NCI-H128 (cell line): ENCODE measurements at regions not wholly inside any gene's neighbourhood (a gene's known extent, or its start where the extent isn't known, plus 50 kb on each side); places are given as distances from the start of the nearest gene placed in this dataset.

ENCODE experiments used
- DNase-seq: peaks from one replicate; lab custom pipeline; 2025; ENCODE audit not compliant: unreplicated experiment; lab: John Stamatoyannopoulos, UW

DNA sequence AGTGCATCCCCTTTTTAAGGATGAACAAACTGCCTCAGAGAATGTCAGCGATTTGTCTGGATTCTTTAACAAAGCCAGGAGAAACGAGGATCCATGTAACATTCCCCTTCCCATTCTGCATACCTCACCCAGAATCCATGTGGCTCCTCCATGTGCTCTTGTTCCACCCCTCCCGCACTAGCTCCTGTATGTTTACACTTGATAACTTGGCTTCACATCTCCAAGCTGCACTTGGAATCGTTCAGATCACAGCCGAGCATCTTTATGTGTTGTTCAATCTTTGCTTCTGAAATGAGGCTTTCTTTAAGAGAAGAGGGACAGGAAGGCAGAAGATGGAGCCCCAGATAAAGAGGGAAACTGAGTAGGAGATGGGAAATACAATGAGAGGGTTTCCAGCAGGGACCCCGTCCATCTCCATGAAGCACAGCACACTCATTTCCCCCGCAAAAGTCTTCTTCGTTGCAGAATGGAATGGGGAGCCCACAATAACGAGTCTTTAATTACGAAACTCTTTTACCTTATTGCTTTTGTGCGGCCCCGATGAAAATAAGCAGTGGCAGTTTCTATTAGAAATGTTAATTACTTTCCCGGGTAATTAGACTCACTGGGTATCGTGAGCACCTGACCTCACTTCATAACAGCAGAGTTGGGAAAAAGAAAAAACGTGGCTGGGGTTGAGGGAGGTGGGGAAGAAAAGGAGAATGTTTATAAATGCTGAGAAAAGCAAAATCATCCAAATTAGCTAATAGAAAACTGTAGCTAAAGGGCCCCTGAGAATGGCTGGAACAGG, 96.8 kb upstream of the ISX start:
- DNase-seq, result no peak

DNA sequence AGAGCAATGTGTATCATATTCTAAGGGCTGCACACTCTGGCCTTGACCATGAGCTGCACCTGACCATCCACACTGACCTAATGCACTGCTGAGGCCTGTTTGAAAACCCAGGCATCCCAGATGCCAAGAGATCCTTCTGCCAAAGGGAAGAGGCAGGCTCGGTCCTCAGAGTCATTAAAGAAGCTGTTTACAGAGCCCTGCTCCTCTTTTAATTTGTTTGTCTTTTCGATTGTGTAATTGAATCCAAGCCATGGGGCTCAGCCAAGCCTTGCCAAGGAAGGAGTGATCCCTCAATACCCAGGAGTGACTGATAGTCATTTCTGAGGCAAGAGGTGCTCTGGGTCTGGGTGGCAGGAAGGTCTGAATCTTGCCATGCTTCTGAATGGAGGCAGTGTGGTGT, 94.5 kb upstream of the ISX start:
- DNase-seq, result no peak

DNA sequence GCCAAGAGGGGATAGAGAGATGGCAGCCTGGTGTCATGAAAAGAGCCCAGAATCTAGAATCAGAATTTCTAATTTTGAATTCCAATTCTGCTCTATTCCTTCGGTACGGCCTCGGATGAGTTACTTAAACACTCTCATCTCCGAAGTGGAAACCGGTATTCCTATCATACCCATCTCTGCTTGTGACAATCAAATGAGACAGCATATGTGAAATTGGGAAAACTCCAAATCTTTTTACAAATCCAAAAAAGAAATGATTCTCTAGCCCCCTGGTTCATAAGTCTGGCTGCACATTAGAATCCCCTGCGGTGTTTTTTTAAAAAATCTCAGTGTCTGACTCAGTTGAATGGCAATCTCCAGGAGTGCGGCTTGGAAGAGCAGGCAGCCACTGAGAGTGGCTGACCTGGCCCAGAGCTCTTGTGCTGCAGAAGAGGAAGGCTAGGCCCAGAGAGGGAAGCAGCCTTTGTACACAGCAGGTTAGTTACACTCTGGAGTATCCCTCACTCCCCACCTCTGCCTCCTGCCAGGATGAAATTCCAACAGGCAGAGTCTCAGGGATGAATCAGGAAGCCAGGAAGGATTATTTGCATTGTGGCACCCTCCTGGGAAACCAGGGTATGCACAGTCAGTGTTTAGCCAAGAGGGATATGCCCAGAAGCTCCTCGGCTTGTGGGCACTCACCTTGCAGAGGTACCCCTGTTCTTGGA, 93.6 kb upstream of the ISX start:
- no peak for DNase-seq

DNA sequence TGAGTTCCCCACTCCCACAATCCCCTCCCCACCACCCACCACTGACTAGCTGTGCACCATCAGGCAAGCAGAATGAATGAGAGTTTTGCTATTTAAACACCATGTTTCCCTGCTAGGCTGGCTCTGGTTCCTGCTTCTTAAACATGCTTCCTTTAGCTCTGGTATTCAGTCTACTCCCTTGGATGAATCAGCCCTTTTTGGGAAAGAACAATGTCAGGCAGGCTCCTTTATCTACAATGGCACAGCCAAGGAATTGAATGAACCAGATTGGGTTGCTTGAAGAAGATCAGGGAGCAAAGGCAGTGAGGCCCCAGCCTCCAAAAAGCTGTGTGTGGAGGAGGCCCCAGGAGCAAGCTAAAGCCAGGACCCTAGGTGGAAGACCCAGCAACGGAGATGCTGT, 92.9 kb upstream of the ISX start:
- no peak for DNase-seq

DNA sequence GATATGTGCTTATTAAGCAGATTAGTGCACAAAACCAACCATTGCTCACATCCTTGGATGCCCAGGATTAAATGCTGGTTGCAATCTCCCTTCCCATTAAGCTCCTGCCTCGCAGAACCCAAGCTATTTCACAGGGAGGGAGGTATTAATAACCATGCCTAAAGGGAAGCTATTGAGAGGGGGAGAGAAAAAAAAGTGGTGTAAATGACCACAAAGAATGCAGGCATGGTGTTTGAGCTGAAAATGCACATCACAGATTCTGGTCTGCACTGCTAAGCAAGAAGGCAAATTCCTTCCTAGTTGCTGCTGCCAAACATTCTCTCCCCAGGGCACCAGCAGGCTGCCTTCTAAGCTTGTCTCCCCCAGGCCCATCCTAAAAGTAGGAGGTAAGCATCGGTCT, 92.0 kb upstream of the ISX start:
- DNase-seq, result no peak

DNA sequence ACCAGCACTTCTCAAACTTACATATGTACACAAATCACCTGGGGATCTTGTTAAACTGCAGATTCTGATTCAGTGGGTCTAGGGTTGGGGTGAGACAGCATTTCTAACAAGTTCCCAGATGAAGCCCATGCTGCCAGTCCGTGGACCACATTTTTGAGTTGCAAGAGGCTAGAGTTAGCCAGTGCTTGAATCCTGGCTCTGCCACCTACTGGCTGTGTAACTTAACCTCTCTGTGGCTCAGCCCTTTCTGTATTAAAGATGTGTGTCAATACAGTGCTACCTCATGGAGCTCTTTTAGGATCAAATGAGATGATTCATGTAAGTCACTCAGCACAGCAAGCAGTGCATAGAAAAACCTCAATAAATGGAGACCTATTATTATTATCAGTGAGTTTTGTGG, 90.2 kb upstream of the ISX start:
- DNase-seq, result no peak

DNA sequence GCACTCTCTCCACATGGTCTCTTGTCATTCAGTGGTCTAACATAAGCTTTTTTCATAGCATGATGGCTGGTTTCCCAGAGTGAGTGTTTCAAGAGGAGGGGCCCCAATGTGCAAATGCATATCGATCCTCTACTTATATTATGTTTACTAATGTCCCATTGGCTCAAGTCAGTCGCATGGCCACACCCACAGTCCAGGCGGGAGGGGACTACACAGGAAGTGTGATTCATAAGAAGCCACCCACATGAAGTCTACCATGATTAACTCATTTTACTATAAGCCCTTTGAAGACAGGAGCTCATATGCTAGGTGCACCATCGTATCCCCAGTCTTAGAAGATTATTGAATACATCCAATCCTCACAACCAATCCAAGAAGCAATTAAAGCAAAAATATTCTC, 89.5 kb upstream of the ISX start:
- DNase-seq, result no peak

DNA sequence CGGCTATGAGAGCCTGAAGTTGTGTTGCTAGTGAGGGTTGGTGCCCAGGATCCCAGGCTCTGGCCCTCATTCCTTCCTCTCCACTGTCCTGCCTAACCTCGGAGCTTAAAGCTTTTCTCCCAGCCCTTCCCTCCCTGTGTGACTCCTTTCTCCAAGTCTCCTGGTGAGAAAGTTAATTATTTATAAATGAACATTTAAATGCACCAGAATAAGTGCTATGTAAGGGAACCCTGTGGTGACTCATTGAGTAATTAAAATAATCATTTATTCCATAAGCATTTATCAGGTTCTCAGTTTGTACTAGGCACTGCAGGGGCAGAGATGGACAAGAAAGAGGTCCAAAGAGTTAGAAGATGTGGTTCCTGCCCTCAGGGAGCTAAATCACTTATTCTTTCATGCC, 89.1 kb upstream of the ISX start:
- no peak for DNase-seq

DNA sequence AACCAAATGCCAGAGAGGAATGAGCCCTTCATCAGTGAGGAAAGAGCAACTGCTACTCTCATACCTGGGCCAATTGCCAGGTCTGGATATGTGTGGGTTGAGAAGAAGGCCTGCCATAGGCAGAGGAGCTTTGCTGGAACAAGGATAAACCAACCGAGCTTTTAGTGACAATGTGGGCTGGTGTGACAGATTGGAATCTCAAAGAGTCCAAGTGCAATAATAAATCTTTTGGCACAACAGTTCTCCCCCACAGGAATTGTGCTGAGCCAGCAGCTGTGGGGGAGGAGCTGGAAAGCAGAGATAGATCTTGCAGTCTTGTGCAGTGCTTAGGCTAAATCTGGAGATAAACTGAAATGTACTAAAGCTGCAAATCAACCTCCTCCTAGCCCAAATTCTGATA, 79.4 kb upstream of the ISX start:
- DNase-seq, result no peak

DNA sequence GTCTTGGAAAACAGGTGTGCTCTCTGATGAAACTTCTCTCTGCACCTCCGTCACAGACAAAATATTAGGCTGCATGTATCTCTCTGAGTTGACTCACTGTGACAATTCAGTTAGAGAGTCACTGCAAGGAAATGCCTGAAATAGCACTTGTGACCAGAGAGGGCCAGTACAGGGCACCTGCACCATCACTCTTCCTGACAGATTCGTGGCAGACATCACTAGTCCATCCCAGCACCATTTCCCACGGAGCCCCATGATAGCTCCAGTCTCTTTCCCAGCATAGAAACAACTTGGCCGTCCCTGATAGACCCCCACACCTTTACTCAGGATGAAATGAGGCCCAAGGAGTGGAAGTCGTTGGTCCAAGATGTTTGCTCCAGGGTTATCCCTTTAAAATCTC, 73.3 kb upstream of the ISX start:
- no peak for DNase-seq

DNA sequence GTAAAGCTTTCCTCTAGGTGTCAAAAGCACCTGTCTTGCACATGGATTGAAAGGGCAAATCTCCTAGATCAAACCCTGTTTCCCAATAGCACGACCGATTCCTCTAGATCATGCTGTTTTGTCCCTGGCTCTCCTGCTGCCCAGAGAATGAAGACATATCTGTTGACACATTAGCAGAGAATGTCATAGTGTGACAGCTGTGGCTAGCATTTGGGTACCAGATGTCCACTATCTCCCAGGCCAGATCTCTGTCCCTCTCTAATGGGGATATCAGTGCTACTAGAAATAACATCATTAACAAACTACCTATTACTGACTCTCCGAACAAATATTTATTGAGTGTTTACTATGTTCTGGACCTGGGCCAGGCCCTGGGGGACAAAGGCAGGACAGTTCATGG, 72.4 kb upstream of the ISX start:
- DNase-seq, result no peak

DNA sequence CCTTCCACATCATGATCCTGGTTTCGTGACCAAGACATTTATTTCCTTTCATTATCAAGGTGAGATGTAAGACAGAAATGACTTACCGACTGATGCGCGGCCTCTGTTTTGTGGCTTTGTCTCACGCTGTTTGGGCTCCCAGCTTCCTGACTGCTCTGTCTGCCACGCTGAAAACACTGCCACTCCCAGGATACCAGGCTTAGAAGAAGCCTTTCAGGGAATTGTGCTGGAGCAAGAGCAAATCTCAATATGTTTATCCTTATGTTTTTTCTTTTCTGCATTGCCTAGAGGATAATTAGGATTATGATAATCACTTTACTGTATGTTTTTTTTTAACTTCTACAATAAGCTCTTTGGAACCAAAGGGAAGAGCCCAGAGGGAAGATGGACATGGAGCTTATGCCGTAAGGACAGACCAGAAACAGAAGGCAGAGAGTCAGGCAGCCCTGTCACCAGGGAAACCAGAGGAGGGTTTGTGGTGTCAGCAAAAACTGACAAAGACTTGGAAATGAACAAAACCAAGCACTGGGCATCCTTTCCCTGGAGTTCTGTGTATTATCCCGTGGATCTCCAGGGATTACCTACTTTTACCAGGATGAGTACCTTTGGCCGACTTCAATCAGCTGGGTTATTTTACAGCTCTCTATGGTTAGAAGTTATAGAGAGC, 68.2 kb upstream of the ISX start:
- DNase-seq, result no peak

DNA sequence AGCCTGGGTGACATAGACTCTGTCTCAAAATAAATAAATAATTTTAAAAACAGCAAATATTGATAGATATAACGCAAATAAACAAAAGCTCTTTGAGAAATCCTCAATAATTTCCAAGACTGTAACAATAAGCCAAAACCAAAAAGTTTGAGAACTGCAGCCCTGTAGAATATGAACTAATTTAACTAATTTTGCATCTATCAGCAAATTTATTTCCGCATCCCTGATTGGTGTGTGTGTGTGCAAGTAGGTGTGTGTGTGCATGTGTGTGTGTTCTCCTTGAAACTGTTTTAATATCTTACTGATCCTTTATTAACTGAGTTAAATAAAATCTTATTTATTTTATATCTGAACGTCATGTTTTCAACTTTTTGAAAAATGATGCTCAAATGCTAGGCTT, 67.0 kb upstream of the ISX start:
- no peak for DNase-seq

DNA sequence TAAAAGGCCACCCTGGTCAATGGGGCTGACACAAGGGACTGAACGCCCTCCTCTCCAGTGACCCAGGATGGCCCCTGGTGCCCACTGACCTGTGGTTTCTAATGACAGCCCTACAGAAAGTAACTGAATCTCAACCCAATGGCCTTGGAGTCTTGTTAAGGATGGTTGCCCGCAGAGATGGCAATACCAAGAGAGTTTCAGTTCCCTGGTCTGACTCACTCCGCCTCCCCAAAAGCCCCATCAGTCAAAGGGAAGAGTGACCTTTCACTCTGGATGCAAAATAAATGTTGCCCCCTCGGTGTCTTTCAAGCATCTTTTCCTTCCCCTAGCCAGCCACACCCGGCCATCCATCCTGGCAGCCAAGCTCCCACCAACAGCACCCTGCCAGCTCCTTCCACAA, 57.7 kb upstream of the ISX start:
- no peak for DNase-seq

DNA sequence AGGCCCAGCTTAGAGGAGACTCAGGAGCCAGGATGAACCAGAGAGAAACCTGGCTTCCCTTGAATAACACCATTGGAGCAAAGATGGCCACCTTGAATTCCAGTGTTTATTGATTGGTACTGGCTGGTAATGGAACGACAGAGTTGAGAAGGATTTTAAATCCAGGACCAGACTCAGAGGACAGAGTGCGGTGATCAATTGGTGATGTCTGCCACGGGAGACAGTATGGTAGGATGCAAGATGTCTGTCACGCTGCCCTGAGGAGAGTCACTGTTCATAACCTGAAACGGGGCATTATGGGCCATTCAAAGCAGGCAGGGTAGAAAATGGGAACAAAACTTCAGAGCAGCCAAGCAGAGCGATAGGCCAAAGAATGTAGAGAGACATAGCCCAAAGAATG, 55.4 kb upstream of the ISX start:
- DNase-seq, result no peak

DNA sequence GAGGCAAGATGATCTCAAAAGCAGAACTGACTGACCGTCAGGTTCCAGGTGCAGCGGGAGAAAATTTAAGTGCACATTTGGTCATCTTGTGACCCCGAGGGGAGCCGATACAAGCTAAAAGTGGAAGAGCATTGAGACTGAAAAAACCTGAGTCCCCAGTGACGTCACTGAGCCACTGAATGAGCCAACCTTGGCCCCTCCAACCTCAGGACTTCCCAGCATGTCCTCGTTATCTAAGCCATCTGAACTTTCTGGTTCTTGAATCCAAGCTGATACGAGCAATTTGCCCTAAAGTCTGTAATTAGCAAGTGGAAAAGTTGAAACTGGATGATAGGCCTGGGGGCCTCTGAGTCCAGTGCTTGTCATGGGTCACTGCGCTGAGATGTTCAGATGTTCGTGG, 51.1 kb upstream of the ISX start:
- no peak for DNase-seq
